ENCODE measurements at regions not wholly inside any gene's neighbourhood (a gene's known extent, or its start where the extent isn't known, plus 50 kb on each side); places are given as distances from the start of the nearest gene placed in this dataset.
"Not testable (repeated sequence)": the region's sequence is repeated elsewhere in the genome, so short reads cannot be mapped to it uniquely, and the experiment has no call there.

DNA sequence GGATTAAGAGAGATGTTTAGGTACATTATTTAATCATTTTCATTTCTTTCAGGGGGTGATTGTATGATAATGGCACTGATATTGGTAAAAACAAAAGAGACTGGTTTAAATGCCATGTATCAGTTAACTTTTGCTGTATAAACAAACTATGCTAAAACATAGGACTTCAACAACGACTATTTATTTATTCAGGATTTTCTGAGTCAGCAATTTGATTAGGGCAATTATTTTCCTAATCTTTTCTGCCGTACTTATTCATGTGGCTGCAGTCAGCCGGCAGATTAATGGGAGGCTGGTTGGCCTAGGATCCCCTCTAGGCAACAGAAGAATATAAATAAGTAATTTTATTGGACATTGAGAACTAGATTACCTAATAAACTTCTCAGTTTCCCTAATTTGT, 661.7 kb upstream of the RAG2 start:
- Histone ChIP-seq H4K20me1 (ENCODE audit: insufficient read depth) (no peaks in the 10 kb centered on the region), H3K27me3 (ENCODE audit: insufficient read depth, low read depth, low read length) (no peaks in the 10 kb centered on the region), H3K27ac (ENCODE audit: low read length) (no peak overlapping the region), H3K79me2 (replicated peaks; ENCODE audit: insufficient read depth, low read length) (no peaks in the 10 kb centered on the region), H3K36me3 (ENCODE audit: insufficient read depth, low read length) (no peaks in the 10 kb centered on the region), H3K9ac (ENCODE audit: low read length) (no peak overlapping the region), H3F3A (ENCODE audit: insufficient read depth, low read length, poor library complexity, severe bottlenecking) (no peaks in the 10 kb centered on the region), H3K4me3 (ENCODE audit: low read length) (no peak overlapping the region), H3K9me3 (ENCODE audit: low read length) (no peaks in the 10 kb centered on the region), H2AFZ (ENCODE audit: low read depth, low read length) (no peak overlapping the region), H3K9me2 (ENCODE audit: insufficient read depth, low read length) (no peaks in the 10 kb centered on the region), H3K4me2 (ENCODE audit: low read length) (no peak overlapping the region)
- TF ChIP-seq POLR2AphosphoS5 (IDR thresholded peaks at IDR 0.05) (no peak), EP300 (conservative IDR thresholded peaks at IDR 0.05; ENCODE audit: poor library complexity, severe bottlenecking) (no peak), TAF1 (IDR thresholded peaks at IDR 0.05; ENCODE audit: low read depth) (no peak), RAD21 (conservative IDR thresholded peaks at IDR 0.05) (no peak), SMC3 (conservative IDR thresholded peaks at IDR 0.05; ENCODE audit: poor library complexity) (no peak), MXI1 (conservative IDR thresholded peaks at IDR 0.05; ENCODE audit: poor library complexity, severe bottlenecking) (no peak), EZH2 (IDR thresholded peaks at IDR 0.05; ENCODE audit: borderline replicate concordance, insufficient read depth, low read length, poor library complexity, severe bottlenecking) (no peak)
- TF ChIP-seq, protein P1, sequence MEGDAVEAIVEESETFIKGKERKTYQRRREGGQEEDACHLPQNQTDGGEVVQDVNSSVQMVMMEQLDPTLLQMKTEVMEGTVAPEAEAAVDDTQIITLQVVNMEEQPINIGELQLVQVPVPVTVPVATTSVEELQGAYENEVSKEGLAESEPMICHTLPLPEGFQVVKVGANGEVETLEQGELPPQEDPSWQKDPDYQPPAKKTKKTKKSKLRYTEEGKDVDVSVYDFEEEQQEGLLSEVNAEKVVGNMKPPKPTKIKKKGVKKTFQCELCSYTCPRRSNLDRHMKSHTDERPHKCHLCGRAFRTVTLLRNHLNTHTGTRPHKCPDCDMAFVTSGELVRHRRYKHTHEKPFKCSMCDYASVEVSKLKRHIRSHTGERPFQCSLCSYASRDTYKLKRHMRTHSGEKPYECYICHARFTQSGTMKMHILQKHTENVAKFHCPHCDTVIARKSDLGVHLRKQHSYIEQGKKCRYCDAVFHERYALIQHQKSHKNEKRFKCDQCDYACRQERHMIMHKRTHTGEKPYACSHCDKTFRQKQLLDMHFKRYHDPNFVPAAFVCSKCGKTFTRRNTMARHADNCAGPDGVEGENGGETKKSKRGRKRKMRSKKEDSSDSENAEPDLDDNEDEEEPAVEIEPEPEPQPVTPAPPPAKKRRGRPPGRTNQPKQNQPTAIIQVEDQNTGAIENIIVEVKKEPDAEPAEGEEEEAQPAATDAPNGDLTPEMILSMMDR (IDR thresholded peaks at IDR 0.05; ENCODE audit: poor library complexity, severe bottlenecking) = no peak

DNA sequence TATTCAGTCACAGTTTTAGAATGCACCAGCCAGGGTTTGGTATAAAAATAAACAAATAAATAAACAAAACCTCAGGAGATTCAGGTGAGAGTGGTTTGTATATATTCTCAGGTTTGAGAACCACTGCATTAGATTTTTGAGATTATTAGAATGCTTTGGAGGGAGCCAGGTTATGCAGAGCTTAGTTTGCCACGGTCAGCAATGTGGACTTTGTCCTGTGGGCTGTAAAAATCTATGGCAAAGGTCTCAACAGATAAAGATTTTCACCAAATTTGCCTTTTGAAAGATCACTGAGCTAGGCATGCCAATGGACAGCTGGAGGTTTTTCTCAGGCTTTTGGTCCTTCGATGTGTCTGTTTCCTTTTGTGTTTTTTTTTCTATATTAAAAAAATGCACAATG, 650.1 kb upstream of the RAG2 start:
- Histone ChIP-seq H3K4me3 (ENCODE audit: low read length) (no peak overlapping the region), H3K4me2 (ENCODE audit: low read length) (no peak overlapping the region), H3K27me3 (ENCODE audit: insufficient read depth, low read depth, low read length) (no peaks in the 10 kb centered on the region), H4K20me1 (ENCODE audit: insufficient read depth) (no peaks in the 10 kb centered on the region), H3K9me3 (ENCODE audit: low read length) (peaks cover 2% of the 10 kb centered on the region), H3K27ac (ENCODE audit: low read length) (no peak overlapping the region), H3K36me3 (ENCODE audit: insufficient read depth, low read length) (no peaks in the 10 kb centered on the region), H3K79me2 (replicated peaks; ENCODE audit: insufficient read depth, low read length) (no peaks in the 10 kb centered on the region), H3K9ac (ENCODE audit: low read length) (no peak overlapping the region), H3K9me2 (ENCODE audit: insufficient read depth, low read length) (no peaks in the 10 kb centered on the region), H3F3A (ENCODE audit: insufficient read depth, low read length, poor library complexity, severe bottlenecking) (no peaks in the 10 kb centered on the region), H2AFZ (ENCODE audit: low read depth, low read length) (no peak overlapping the region)
- TF ChIP-seq POLR2AphosphoS5 (IDR thresholded peaks at IDR 0.05) = no peak

DNA sequence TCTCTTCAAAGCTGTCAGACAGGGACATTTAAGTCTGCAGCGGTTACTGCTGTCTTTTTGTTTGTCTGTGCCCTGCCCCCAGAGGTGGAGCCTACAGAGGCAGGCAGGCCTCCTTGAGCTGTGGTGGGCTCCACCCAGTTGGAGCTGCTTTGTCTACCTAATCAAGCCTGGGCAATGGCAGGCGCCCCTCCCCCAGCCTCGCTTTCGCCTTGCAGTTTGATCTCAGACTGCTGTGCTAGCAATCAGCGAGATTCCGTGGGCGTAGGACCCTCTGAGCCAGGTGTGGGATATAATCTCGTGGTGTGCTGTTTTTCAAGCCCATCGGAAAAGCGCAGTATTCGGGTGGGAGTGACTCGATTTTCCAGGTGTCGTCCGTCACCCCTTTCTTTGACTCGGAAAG, 648.1 kb upstream of the RAG2 start:
- H3K4me3 ChIP-seq (ENCODE audit: low read length); H3K9me3 ChIP-seq (ENCODE audit: low read length): not testable (repeated sequence)

DNA sequence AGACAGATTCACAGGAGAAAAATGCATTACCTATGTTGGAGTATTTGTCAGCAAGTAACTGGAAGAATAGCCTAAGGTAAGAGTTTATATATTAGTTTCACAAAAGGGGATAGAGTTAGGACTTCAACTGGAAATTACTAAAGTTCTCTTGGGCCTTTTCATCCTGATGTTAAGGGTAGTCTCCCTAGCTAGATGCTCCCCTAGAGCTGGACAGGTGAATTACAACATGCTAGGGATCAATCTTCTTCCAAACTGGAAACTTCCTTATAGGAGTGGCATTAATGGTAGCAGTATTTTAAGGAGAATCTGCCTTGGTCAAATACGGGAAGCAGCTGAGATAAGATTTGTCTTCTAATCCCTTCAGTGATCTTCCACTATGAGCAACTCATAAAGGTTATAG, 632.8 kb upstream of the RAG2 start:
- Histone ChIP-seq H3K27ac (ENCODE audit: low read length) (no peak overlapping the region), H3K27me3 (ENCODE audit: insufficient read depth, low read depth, low read length) (no peaks in the 10 kb centered on the region), H3K9me2 (ENCODE audit: insufficient read depth, low read length) (no peaks in the 10 kb centered on the region), H3F3A (ENCODE audit: insufficient read depth, low read length, poor library complexity, severe bottlenecking) (no peaks in the 10 kb centered on the region), H3K9ac (ENCODE audit: low read length) (no peak overlapping the region), H3K4me2 (ENCODE audit: low read length) (no peak overlapping the region), H3K9me3 (ENCODE audit: low read length) (no peaks in the 10 kb centered on the region), H3K79me2 (replicated peaks; ENCODE audit: insufficient read depth, low read length) (no peaks in the 10 kb centered on the region), H3K36me3 (ENCODE audit: insufficient read depth, low read length) (no peaks in the 10 kb centered on the region), H3K4me3 (ENCODE audit: low read length) (no peak overlapping the region), H2AFZ (ENCODE audit: low read depth, low read length) (no peak overlapping the region), H4K20me1 (ENCODE audit: insufficient read depth) (no peaks in the 10 kb centered on the region)
- TF ChIP-seq MXI1 (conservative IDR thresholded peaks at IDR 0.05; ENCODE audit: poor library complexity, severe bottlenecking) (no peak), EZH2 (IDR thresholded peaks at IDR 0.05; ENCODE audit: borderline replicate concordance, insufficient read depth, low read length, poor library complexity, severe bottlenecking) (no peak)
- TF ChIP-seq, protein P2, sequence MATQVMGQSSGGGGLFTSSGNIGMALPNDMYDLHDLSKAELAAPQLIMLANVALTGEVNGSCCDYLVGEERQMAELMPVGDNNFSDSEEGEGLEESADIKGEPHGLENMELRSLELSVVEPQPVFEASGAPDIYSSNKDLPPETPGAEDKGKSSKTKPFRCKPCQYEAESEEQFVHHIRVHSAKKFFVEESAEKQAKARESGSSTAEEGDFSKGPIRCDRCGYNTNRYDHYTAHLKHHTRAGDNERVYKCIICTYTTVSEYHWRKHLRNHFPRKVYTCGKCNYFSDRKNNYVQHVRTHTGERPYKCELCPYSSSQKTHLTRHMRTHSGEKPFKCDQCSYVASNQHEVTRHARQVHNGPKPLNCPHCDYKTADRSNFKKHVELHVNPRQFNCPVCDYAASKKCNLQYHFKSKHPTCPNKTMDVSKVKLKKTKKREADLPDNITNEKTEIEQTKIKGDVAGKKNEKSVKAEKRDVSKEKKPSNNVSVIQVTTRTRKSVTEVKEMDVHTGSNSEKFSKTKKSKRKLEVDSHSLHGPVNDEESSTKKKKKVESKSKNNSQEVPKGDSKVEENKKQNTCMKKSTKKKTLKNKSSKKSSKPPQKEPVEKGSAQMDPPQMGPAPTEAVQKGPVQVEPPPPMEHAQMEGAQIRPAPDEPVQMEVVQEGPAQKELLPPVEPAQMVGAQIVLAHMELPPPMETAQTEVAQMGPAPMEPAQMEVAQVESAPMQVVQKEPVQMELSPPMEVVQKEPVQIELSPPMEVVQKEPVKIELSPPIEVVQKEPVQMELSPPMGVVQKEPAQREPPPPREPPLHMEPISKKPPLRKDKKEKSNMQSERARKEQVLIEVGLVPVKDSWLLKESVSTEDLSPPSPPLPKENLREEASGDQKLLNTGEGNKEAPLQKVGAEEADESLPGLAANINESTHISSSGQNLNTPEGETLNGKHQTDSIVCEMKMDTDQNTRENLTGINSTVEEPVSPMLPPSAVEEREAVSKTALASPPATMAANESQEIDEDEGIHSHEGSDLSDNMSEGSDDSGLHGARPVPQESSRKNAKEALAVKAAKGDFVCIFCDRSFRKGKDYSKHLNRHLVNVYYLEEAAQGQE (IDR thresholded peaks at IDR 0.05; ENCODE audit: borderline replicate concordance) = no peak

More for the DNA sequence above, 648.1 kb upstream of the RAG2 start:
- H2AFZ ChIP-seq (ENCODE audit: low read depth, low read length); H3F3A ChIP-seq (ENCODE audit: insufficient read depth, low read length, poor library complexity, severe bottlenecking); H4K20me1 ChIP-seq (ENCODE audit: insufficient read depth); H3K36me3 ChIP-seq (ENCODE audit: insufficient read depth, low read length); H3K4me2 ChIP-seq (ENCODE audit: low read length); H3K27me3 ChIP-seq (ENCODE audit: insufficient read depth, low read depth, low read length); H3K9me2 ChIP-seq (ENCODE audit: insufficient read depth, low read length); H3K79me2 ChIP-seq (replicated peaks; ENCODE audit: insufficient read depth, low read length); H3K9ac ChIP-seq (ENCODE audit: low read length); H3K27ac ChIP-seq (ENCODE audit: low read length): not testable (repeated sequence)
